Karpas-422 (cell line): ENCODE measurements at regions not wholly inside any gene's neighbourhood (a gene's known extent, or its start where the extent isn't known, plus 50 kb on each side); places are given as distances from the start of the nearest gene placed in this dataset.
"Not testable (repeated sequence)": the region's sequence is repeated elsewhere in the genome, so short reads cannot be mapped to it uniquely, and the experiment has no call there.

ENCODE experiments used
- DNase-seq: peaks from one replicate; pipeline ENCODE4 v3.0.0-alpha.2; 2015
- H2AFZ ChIP-seq: fragments of 200-600 bp; sonication (generic); 2 replicates; pipeline ENCODE4 v1.6.1; 2014; ENCODE audit warnings: antibody characterized with exemption, low read length, mixed read lengths
- H3K27ac ChIP-seq: fragments of 200-600 bp; sonication (generic); 2 replicates; pipeline ENCODE4 v1.5.1; 2014; ENCODE audit warnings: mild to moderate bottlenecking, low read length, moderate library complexity
- H3K27me3 ChIP-seq: fragments of 200-600 bp; sonication (generic); 2 replicates; pipeline ENCODE4 v1.6.1; 2014; ENCODE audit warnings: low read length, mixed read lengths
- H3K36me3 ChIP-seq: fragments of 200-600 bp; sonication (generic); 2 replicates; pipeline ENCODE4 v1.6.1; 2014; ENCODE audit warnings: low read length, mixed read lengths; ENCODE audit not compliant: insufficient read depth
- H3K4me1 ChIP-seq: fragments of 200-600 bp; sonication (generic); 2 replicates; pipeline ENCODE4 v1.6.1; 2014; ENCODE audit warnings: mild to moderate bottlenecking, low read length, mixed read lengths
- H3K4me2 ChIP-seq: fragments of 200-600 bp; sonication (generic); 2 replicates; pipeline ENCODE4 v1.6.1; 2014; ENCODE audit warnings: low read length, low read depth, mild to moderate bottlenecking; ENCODE audit not compliant: poor library complexity, severe bottlenecking
- H3K4me3 ChIP-seq: fragments of 200-600 bp; sonication (generic); 2 replicates; pipeline ENCODE4 v1.5.1; 2014; ENCODE audit warnings: mild to moderate bottlenecking, antibody characterized with exemption, low read length, mixed read lengths
- H3K79me2 ChIP-seq: fragments of 200-600 bp; sonication (generic); 2 replicates; pipeline ENCODE4 v1.6.1; 2014; ENCODE audit warnings: mild to moderate bottlenecking, low read length, mixed read lengths
- H3K9ac ChIP-seq: fragments of 200-600 bp; sonication (generic); 2 replicates; pipeline ENCODE4 v1.6.0; 2014; ENCODE audit warnings: low read length
- H3K9me2 ChIP-seq: fragments of 200-600 bp; sonication (generic), shearing (Covaris generic); replicated peaks from 2 replicates; pipeline ENCODE4 v1.6.0; 2014; ENCODE audit warnings: mild to moderate bottlenecking, low read length, moderate library complexity; ENCODE audit not compliant: insufficient read depth
- H3K9me3 ChIP-seq: fragments of 300-700, 200-600 bp; sonication (generic); 2 replicates; pipeline ENCODE4 v1.6.1; 2014; ENCODE audit warnings: low read length, mixed read lengths
- H4K20me1 ChIP-seq: fragments of 200-600 bp; sonication (generic); 2 replicates; pipeline ENCODE4 v1.6.1; 2014; ENCODE audit warnings: mild to moderate bottlenecking, antibody characterized with exemption, low read length, low read depth; ENCODE audit not compliant: insufficient read depth

GRCh38 chr9:41047792-41048191, 80.7 kb downstream of the FOXD4L6 start:
- not testable (repeated sequence) for H3K27me3 ChIP-seq, H3K36me3 ChIP-seq, H3K4me3 ChIP-seq, H3K79me2 ChIP-seq, DNase-seq, H3K9me2 ChIP-seq, H3K9me3 ChIP-seq, H2AFZ ChIP-seq, H3K4me2 ChIP-seq, H3K4me1 ChIP-seq, H3K9ac ChIP-seq, H3K27ac ChIP-seq, H4K20me1 ChIP-seq

- not testable (repeated sequence) for DNase-seq, H3K27ac ChIP-seq, H3K4me1 ChIP-seq, H3K4me2 ChIP-seq, H3K9ac ChIP-seq, H3K9me2 ChIP-seq, H4K20me1 ChIP-seq, H3K79me2 ChIP-seq, H3K4me3 ChIP-seq, H3K27me3 ChIP-seq, H3K36me3 ChIP-seq, H2AFZ ChIP-seq, H3K9me3 ChIP-seq
Observed at GRCh38 chr9:41044930-41045329, 83.6 kb downstream of the FOXD4L6 start.

GRCh38 chr9:41043433-41043832, 85.0 kb downstream of the FOXD4L6 start:
- not testable (repeated sequence) for H3K79me2 ChIP-seq, H3K4me2 ChIP-seq, H3K9me3 ChIP-seq, H3K4me1 ChIP-seq, H3K27ac ChIP-seq, H2AFZ ChIP-seq, H3K36me3 ChIP-seq, H4K20me1 ChIP-seq, H3K9ac ChIP-seq, H3K4me3 ChIP-seq, H3K9me2 ChIP-seq, DNase-seq, H3K27me3 ChIP-seq

DNA sequence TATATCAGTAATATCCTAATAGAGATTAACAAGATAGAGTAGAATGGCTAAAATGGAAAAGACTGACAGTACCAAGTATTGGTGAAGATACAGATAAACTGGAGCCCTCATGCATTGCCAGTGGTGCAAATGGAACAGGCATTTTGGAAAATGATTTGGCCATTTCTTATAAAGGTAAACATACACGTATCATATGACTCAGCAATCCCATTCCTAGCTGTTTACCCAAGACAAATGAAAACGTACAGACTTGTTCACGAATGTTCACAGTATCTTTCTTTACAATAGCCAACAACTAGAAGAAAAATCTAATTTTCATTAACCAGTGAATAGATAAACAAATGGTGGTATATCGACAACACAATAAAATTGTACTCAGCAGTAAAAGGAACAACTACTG, 86.4 kb downstream of the FOXD4L6 start:
- H3K4me1 ChIP-seq, H3K9me2 ChIP-seq, H3K79me2 ChIP-seq, H3K4me2 ChIP-seq, H3K27ac ChIP-seq, H3K9ac ChIP-seq, H3K27me3 ChIP-seq, H4K20me1 ChIP-seq, H3K9me3 ChIP-seq, H2AFZ ChIP-seq, H3K4me3 ChIP-seq, DNase-seq, H3K36me3 ChIP-seq: not testable (repeated sequence)

DNA sequence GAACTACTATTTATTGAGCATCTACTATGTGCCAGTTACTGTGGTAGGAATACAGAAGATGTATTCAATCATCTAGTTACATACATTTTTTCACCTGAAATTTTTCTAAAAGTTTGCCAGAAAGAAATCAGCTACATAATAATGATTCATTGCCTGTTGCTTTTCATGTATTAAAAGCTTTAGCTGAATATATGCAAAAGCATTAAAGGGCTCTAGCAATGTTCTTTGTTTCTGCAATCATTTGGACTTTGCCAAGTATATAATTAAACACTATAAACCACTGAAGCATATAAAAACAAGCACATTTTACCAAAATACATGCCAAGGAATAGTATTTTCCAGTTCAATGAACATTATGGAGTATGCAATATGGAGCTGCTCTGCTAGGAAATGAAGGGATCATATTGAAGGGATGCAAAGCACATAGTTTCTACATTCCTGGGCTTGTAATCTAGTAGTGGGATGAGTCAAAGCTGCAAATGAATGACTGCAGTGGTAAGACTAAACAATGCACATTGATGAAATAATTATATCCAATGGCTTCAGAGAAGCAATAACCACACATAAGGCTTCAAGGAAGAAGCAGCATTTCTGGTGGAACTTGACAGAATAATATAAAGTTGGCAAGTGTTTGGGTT, 87.7 kb downstream of the FOXD4L6 start:
- not testable (repeated sequence) for H3K9ac ChIP-seq, DNase-seq, H2AFZ ChIP-seq

GRCh38 chr9:41035276-41035675, 93.2 kb downstream of the FOXD4L6 start:
- H3K79me2 ChIP-seq, H4K20me1 ChIP-seq, H3K4me1 ChIP-seq, H3K4me3 ChIP-seq, H3K27me3 ChIP-seq, H3K4me2 ChIP-seq, H2AFZ ChIP-seq, DNase-seq, H3K9me3 ChIP-seq, H3K9ac ChIP-seq, H3K36me3 ChIP-seq, H3K27ac ChIP-seq, H3K9me2 ChIP-seq: not testable (repeated sequence)

More for the DNA sequence above, 87.7 kb downstream of the FOXD4L6 start:
- not testable (repeated sequence) for H3K79me2 ChIP-seq, H4K20me1 ChIP-seq, H3K36me3 ChIP-seq, H3K4me1 ChIP-seq, H3K27ac ChIP-seq, H3K4me3 ChIP-seq, H3K9me3 ChIP-seq, H3K4me2 ChIP-seq, H3K9me2 ChIP-seq, H3K27me3 ChIP-seq

DNA sequence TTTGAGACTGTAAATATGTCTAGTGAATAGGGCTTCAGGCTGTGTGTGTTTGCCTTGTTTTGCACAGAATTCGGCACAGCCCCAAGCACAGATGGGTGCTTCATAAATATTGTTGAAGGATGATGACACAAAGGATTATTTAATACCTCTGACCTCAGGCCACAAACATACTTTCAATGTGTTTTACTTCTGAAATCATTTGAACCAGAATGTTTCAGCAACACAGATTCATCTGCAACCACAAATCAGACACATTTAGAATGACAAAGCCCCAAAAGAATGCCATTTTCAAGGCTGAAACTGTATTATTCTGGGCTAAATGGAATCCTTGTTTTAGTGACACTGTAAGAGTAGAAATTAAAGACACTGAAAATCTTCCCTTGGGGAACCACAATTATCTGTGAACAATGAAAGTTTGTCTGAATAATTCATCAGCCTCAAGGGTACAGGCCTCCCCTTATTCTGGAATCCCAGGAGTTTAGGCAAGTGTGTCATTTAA, 93.7 kb downstream of the FOXD4L6 start:
- H3K36me3 ChIP-seq = not testable (repeated sequence)

GRCh38 chr9:41033877-41034276, 94.6 kb downstream of the FOXD4L6 start:
- H3K9me3 ChIP-seq, H4K20me1 ChIP-seq, H2AFZ ChIP-seq, H3K9me2 ChIP-seq, H3K36me3 ChIP-seq, H3K4me1 ChIP-seq, DNase-seq, H3K4me2 ChIP-seq, H3K79me2 ChIP-seq, H3K4me3 ChIP-seq, H3K9ac ChIP-seq, H3K27ac ChIP-seq, H3K27me3 ChIP-seq: not testable (repeated sequence)

More for the DNA sequence above, 93.7 kb downstream of the FOXD4L6 start:
- H3K27ac ChIP-seq, H4K20me1 ChIP-seq, H3K79me2 ChIP-seq, H3K4me1 ChIP-seq, H2AFZ ChIP-seq, H3K4me3 ChIP-seq, H3K9me2 ChIP-seq, DNase-seq, H3K9ac ChIP-seq, H3K4me2 ChIP-seq, H3K9me3 ChIP-seq, H3K27me3 ChIP-seq: not testable (repeated sequence)

DNA sequence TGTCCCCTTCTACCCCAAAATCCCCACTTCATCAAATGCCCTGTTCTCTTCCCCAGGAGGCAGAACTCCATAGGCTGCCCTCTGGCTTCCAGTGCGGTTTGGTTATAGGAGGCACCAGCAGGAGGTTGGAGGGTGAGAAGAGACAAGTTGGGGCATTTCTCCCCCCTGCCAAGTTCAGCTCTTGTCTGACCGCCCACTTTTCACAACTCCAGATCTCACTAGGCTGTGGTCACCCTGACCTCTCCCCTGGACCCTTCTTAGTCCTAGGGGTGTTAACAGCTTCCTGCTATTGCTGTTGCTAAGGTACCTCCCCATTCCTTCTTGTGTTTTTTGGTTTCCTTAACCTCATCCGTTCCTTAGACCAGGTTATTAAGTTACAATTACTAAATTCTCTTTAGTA, 95.1 kb downstream of the FOXD4L6 start:
- not testable (repeated sequence) for DNase-seq, H3K4me1 ChIP-seq, H3K4me2 ChIP-seq, H3K36me3 ChIP-seq, H3K9me3 ChIP-seq, H2AFZ ChIP-seq, H3K79me2 ChIP-seq, H3K4me3 ChIP-seq, H3K27ac ChIP-seq, H3K9me2 ChIP-seq, H4K20me1 ChIP-seq, H3K9ac ChIP-seq, H3K27me3 ChIP-seq
